A549 (cell line): ENCODE measurements at regions not wholly inside any gene's neighbourhood (a gene's known extent, or its start where the extent isn't known, plus 50 kb on each side); places are given as distances from the start of the nearest gene placed in this dataset.

Source experiments
- ATAC-seq, 2 experiments: fragments of 200-7000 bp in 1 of 2; fragments of >200 bp in 1 of 2; cut with Nextera tagmentation in 1 of 2; cut with Tn5 transposase in 1 of 2; 3 replicates each; pipeline versions ENCODE4 v1.8.0 to v1.9.1; 2018 to 2020; ENCODE audit warnings: mild to moderate bottlenecking in 1 of 2, moderate library complexity in 1 of 2
- CTCF ChIA-PET: fragments of 300-600 bp; sonication (Branson Sonifier 250); formaldehyde crosslinking; extraction: SDS; loops from one replicate; lab custom pipeline; 2021; ENCODE audit warnings: antibody characterized with exemption, inconsistent platforms; lab: Yijun Ruan, JAX
- POLR2A ChIA-PET: fragments of 350-600 bp; formaldehyde crosslinking; extraction: SDS; loops from one replicate; lab custom pipeline; 2021; ENCODE audit warnings: antibody characterized with exemption, inconsistent platforms; lab: Yijun Ruan, JAX
- DNase-seq, 2 experiments: peaks; one replicate each; pipeline versions ENCODE4 v3.0.0 to v3.0.0-alpha.2; 2011 to 2016; ENCODE audit warnings: low read depth in 1 of 2, low spot score in 1 of 2
- FAIRE-seq: peaks from 2 replicates; lab custom pipeline; 2011; peaks lifted over from hg19 to GRCh38; lab: Jason Lieb, UNC
- H3K27ac ChIP-seq, 2 experiments: fragments of >200 bp; sonication (Bioruptor Twin); formaldehyde crosslinking; 3 replicates each; pipeline ENCODE4 v1.5.1; 2016 to 2017
- H3K4me1 ChIP-seq: fragments of >200 bp; sonication (Bioruptor Twin); formaldehyde crosslinking; 3 replicates; pipeline ENCODE4 v1.6.1; 2016
- H3K4me2 ChIP-seq: fragments of >200 bp; sonication (Bioruptor Twin); formaldehyde crosslinking; 3 replicates; pipeline ENCODE4 v1.6.1; 2016
- H3K4me3 ChIP-seq: fragments of >200 bp; sonication (Bioruptor Twin); formaldehyde crosslinking; 3 replicates; pipeline ENCODE4 v1.5.1; 2016
- H3K9me3 ChIP-seq: fragments of >200 bp; sonication (Bioruptor Twin); formaldehyde crosslinking; 3 replicates; pipeline ENCODE4 v1.6.1; 2016
- BHLHE40 ChIP-seq: IDR thresholded peaks from 2 replicates; pipeline ENCODE4 v1.6.1; 2012; ENCODE audit warnings: low read depth, low read length, inconsistent platforms
- CBX2 ChIP-seq: fragments of 200-600 bp; sonication (generic); IDR thresholded peaks from 2 replicates; pipeline ENCODE4 v1.6.1; 2016; ENCODE audit warnings: low read depth, mild to moderate bottlenecking, borderline replicate concordance
- EHF ChIP-seq: fragments of 250-450 bp; sonication (Bioruptor Pico); IDR thresholded peaks from 2 replicates; pipeline ENCODE4 v1.5.0; 2020; ENCODE audit warnings: mild to moderate bottlenecking
- EHMT2 ChIP-seq: fragments of 200-600 bp; sonication (generic); IDR thresholded peaks from 2 replicates; pipeline ENCODE4 v1.6.1; 2016; ENCODE audit warnings: antibody characterized with exemption, low read depth, mild to moderate bottlenecking, moderate library complexity
- EP300 ChIP-seq, 2 experiments: fragments of >200 bp; sonication (Bioruptor Twin); formaldehyde crosslinking; IDR thresholded peaks; 2 replicates in 1 of 2; 3 replicates in 1 of 2; pipeline ENCODE4 v1.6.1; 2016 to 2017
- FOSB ChIP-seq: fragments of 250-450 bp; sonication (Bioruptor Pico); IDR thresholded peaks from 2 replicates; pipeline ENCODE4 v1.5.0; 2020; ENCODE audit warnings: mild to moderate bottlenecking, moderate library complexity
- FOXS1 ChIP-seq: fragments of 250-450 bp; sonication (Bioruptor Pico); IDR thresholded peaks from 2 replicates; pipeline ENCODE4 v1.5.0; 2020; ENCODE audit warnings: mild to moderate bottlenecking, moderate library complexity
- GATA3 ChIP-seq: IDR thresholded peaks from 2 replicates; pipeline ENCODE4 v1.6.1; 2012; ENCODE audit warnings: borderline replicate concordance
- HDAC2 ChIP-seq: fragments of 200-600 bp; sonication (generic); IDR thresholded peaks from 2 replicates; pipeline ENCODE4 v1.6.1; 2016
- HOXA7 ChIP-seq: fragments of 250-450 bp; sonication (Bioruptor Pico); IDR thresholded peaks from 2 replicates; pipeline ENCODE4 v1.5.0; 2020; ENCODE audit warnings: mild to moderate bottlenecking, moderate library complexity
- HOXB13 ChIP-seq: fragments of 250-450 bp; sonication (Bioruptor Pico); IDR thresholded peaks from 2 replicates; pipeline ENCODE4 v1.5.0; 2020; ENCODE audit warnings: low read depth, mild to moderate bottlenecking, moderate library complexity
- JUN ChIP-seq, 2 experiments: fragments of >200 bp; sonication (Bioruptor Twin); formaldehyde crosslinking; IDR thresholded peaks; 2 replicates in 1 of 2; 3 replicates in 1 of 2; pipeline ENCODE4 v1.6.1; 2016 to 2017
- KDM1A ChIP-seq: fragments of 200-600 bp; sonication (generic); IDR thresholded peaks from 2 replicates; pipeline ENCODE4 v1.6.1; 2016; ENCODE audit warnings: low read depth, mild to moderate bottlenecking
- MAFK ChIP-seq: fragments of 450-650 bp; IDR thresholded peaks from 2 replicates; pipeline ENCODE4 v1.6.1; 2014; ENCODE audit not compliant: partially characterized antibody
- MAZ ChIP-seq: fragments of 150-350 bp; IDR thresholded peaks from 2 replicates; pipeline ENCODE4 v1.6.1; 2014; ENCODE audit warnings: antibody characterized with exemption, low read depth, low read length, borderline replicate concordance
- NFE2L2 ChIP-seq: fragments of 150-350 bp; conservative IDR thresholded peaks from 2 replicates; pipeline ENCODE4 v1.6.1; 2014; ENCODE audit warnings: low read length
- NPAS2 ChIP-seq: fragments of 250-450 bp; sonication (Bioruptor Pico); IDR thresholded peaks from 2 replicates; pipeline ENCODE4 v1.8.0; 2022; ENCODE audit warnings: mild to moderate bottlenecking, moderate library complexity, borderline replicate concordance
- NR3C1 ChIP-seq: fragments of >200 bp; sonication (Bioruptor Twin); formaldehyde crosslinking; IDR thresholded peaks from 3 replicates; pipeline ENCODE4 v1.6.1; 2017
- PHF8 ChIP-seq: fragments of 200-600 bp; sonication (generic); IDR thresholded peaks from 2 replicates; pipeline ENCODE4 v1.6.1; 2016; ENCODE audit warnings: low read depth, mild to moderate bottlenecking, antibody characterized with exemption, moderate library complexity, borderline replicate concordance
- POLR2AphosphoS2 ChIP-seq: conservative IDR thresholded peaks from 2 replicates; pipeline ENCODE4 v1.6.1; 2012; ENCODE audit warnings: low read length, improper control_type of control experiment, inconsistent platforms
- RARB ChIP-seq: fragments of 250-450 bp; sonication (Bioruptor Pico); IDR thresholded peaks from 2 replicates; pipeline ENCODE4 v1.8.0; 2021; ENCODE audit warnings: mild to moderate bottlenecking, moderate library complexity
- RFX5 ChIP-seq: fragments of 450-650 bp; IDR thresholded peaks from 2 replicates; pipeline ENCODE4 v1.7.1; 2014; ENCODE audit warnings: antibody characterized with exemption, mild to moderate bottlenecking, moderate library complexity
- RNF2 ChIP-seq: fragments of 200-600 bp; sonication (generic); IDR thresholded peaks from 2 replicates; pipeline ENCODE4 v1.6.1; 2016; ENCODE audit warnings: low read depth, mild to moderate bottlenecking, antibody characterized with exemption, moderate library complexity, borderline replicate concordance
- SMC3 ChIP-seq: fragments of >200 bp; sonication (Bioruptor Twin); formaldehyde crosslinking; IDR thresholded peaks from 3 replicates; pipeline ENCODE4 v1.6.1; 2018; ENCODE audit warnings: inconsistent platforms
- TFCP2L1 ChIP-seq: fragments of 250-450 bp; sonication (Bioruptor Pico); IDR thresholded peaks from 2 replicates; pipeline ENCODE4 v1.5.0; 2021; ENCODE audit warnings: mild to moderate bottlenecking
- ZC3H11A ChIP-seq: fragments of 450-650 bp; IDR thresholded peaks from 2 replicates; pipeline ENCODE4 v1.6.1; 2014; ENCODE audit warnings: antibody characterized with exemption, mild to moderate bottlenecking
- ZFP36 ChIP-seq: fragments of 450-650 bp; IDR thresholded peaks from 2 replicates; pipeline ENCODE4 v1.6.1; 2014; ENCODE audit warnings: borderline replicate concordance; ENCODE audit not compliant: partially characterized antibody
- WGBS: methylation state at CpG from one replicate; pipeline ENCODE4 v1.1.6; 2017; ENCODE audit errors: missing lambda C conversion rate; 5-methylcytosine and 5-hydroxymethylcytosine counted together
- TF ChIP-seq, protein P1 (sequence below): IDR thresholded peaks from 2 replicates; pipeline ENCODE4 v1.6.1; 2012
- TF ChIP-seq, protein P2 (sequence below): fragments of 150-350 bp; IDR thresholded peaks from 2 replicates; pipeline ENCODE4 v1.6.1; 2014; ENCODE audit warnings: low read depth, mild to moderate bottlenecking, low read length
- TF ChIP-seq, protein P3 (sequence below): fragments of >200 bp; sonication (Bioruptor Twin); formaldehyde crosslinking; IDR thresholded peaks from 3 replicates; pipeline ENCODE4 v1.6.1; 2016
- TF ChIP-seq, protein P4 (sequence below): fragments of 200-600 bp; sonication (generic); IDR thresholded peaks from 2 replicates; pipeline ENCODE4 v1.6.1; 2016; ENCODE audit warnings: antibody characterized with exemption, mild to moderate bottlenecking, moderate library complexity

DNA sequence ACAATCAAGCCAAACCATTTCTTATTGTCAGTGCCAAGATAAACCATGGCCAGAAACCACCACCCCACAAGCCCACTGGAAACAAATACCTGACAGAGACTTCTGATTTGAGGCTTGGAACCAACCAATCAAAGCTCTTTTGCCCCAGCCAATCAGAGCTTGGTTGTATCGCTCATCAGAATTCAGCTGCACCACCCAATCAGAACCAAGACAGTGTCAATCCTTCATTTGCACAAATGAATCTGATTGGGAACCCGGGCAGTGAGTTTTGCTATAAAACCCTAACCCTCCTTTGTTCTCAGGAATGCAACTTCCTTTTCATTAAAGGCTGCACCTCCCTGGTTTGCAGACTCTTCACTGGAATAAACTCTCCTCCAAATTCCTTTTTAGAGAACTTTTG, 87.4 kb downstream of the ELAPOR2 start:
- Histone ChIP-seq H3K9me3 (no peaks in the 10 kb centered on the region), H3K4me3 (no peak overlapping the region), H3K4me2 (no peak overlapping the region), H3K4me1 (no peaks in the 10 kb centered on the region), H3K27ac (no peak overlapping the region)
- ATAC-seq (no peak), FAIRE-seq (no peak), DNase-seq (peak in 1 of 2 experiments; percentile 2)
- 23% methylated on average over 2 of the region's 2 CpGs for WGBS
- POLR2A ChIA-PET, result no interaction called here
- TF ChIP-seq ZFP36 (no peak), SMC3 (no peak), POLR2AphosphoS2 (no peak), ZC3H11A (no peak), HOXB13 (CRISPR knock-in tag) (no peak), RNF2 (no peak), EP300 (IDR thresholded peaks at IDR 0.05) (no peak), CBX2 (no peak), EHF (CRISPR knock-in tag) (no peak), RFX5 (no peak), MAZ (no peak)
- TF ChIP-seq, protein P1, sequence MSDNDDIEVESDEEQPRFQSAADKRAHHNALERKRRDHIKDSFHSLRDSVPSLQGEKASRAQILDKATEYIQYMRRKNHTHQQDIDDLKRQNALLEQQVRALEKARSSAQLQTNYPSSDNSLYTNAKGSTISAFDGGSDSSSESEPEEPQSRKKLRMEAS, result no peak
- TF ChIP-seq, protein P2, sequence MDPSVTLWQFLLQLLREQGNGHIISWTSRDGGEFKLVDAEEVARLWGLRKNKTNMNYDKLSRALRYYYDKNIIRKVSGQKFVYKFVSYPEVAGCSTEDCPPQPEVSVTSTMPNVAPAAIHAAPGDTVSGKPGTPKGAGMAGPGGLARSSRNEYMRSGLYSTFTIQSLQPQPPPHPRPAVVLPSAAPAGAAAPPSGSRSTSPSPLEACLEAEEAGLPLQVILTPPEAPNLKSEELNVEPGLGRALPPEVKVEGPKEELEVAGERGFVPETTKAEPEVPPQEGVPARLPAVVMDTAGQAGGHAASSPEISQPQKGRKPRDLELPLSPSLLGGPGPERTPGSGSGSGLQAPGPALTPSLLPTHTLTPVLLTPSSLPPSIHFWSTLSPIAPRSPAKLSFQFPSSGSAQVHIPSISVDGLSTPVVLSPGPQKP, result no peak
- CTCF ChIA-PET, result interaction anchor here (2.5 kb wide), 1 partner anchor 176 kb away, joined by 7 read pairs; no protein-coding TSS in a partner anchor

DNA sequence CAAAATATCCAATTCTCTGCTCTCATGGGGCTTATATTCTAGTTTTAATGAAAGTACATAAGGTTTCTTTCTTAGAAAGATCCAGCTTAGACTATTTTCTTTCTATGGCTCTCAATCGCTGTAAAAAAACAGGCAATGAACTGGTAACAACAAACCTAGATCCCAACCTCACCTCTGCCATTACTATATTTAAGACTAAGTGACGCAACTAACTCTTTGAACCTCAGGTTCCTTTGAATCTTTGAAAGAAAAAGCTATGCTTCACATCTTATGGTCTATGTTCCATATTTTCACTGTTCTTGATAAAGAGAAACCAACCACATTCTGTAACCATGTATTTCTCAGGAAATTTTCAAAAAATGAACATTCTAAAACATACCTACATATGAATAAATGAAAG, 88.5 kb downstream of the ELAPOR2 start:
- Histone ChIP-seq H3K27ac (no peak overlapping the region), H3K9me3 (no peaks in the 10 kb centered on the region), H3K4me3 (no peak overlapping the region), H3K4me2 (no peak overlapping the region), H3K4me1 (no peaks in the 10 kb centered on the region)
- ChIA-PET POLR2A (interaction anchor here (1.2 kb wide), 1 partner anchor 181 kb away, joined by 3 read pairs; the partner anchor contains the start of gene DMTF1), CTCF (interaction anchor here (2.5 kb wide), 1 partner anchor 178 kb away, joined by 7 read pairs; no protein-coding TSS in a partner anchor)
- 8% methylated on average over 2 of the region's 2 CpGs for WGBS
- TF ChIP-seq SMC3, result no peak
- no peak for TF ChIP-seq HDAC2
- TF ChIP-seq HOXB13 (CRISPR knock-in tag), result no peak
- no peak for TF ChIP-seq EP300 (IDR thresholded peaks at IDR 0.05)
- no peak for TF ChIP-seq ZC3H11A
- no peak for TF ChIP-seq EHMT2
- no peak for TF ChIP-seq PHF8
- TF ChIP-seq RARB (CRISPR knock-in tag), result no peak
- TF ChIP-seq EHF (CRISPR knock-in tag), result no peak
- TF ChIP-seq, protein P3, sequence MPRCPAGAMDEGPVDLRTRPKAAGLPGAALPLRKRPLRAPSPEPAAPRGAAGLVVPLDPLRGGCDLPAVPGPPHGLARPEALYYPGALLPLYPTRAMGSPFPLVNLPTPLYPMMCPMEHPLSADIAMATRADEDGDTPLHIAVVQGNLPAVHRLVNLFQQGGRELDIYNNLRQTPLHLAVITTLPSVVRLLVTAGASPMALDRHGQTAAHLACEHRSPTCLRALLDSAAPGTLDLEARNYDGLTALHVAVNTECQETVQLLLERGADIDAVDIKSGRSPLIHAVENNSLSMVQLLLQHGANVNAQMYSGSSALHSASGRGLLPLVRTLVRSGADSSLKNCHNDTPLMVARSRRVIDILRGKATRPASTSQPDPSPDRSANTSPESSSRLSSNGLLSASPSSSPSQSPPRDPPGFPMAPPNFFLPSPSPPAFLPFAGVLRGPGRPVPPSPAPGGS, result no peak
- TF ChIP-seq TFCP2L1 (CRISPR knock-in tag), result no peak
- TF ChIP-seq BHLHE40, result no peak
- DNase-seq, result no peak
- FAIRE-seq, result no peak
- ATAC-seq, result no peak

DNA sequence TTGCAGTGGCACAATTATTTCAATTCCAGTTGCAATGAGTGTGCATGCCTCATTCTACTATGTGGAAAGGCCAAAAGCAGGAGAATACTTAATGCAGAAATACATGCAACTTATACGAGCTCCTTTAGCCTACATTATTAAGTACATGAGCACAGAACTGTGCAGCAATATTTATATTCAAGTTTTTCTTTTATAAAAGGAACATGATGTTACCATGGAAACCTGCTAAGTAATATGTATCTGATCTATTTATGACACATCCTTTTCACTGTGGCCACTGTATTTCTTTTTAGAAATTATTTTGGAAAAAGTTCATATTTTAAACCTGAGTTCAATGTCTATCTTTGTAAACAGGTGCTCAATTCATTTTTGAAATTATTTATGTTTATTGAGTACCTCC, 88.9 kb downstream of the ELAPOR2 start:
- no peak overlapping the region for H3K4me3 ChIP-seq
- no peaks in the 10 kb centered on the region for H3K4me1 ChIP-seq
- no peak overlapping the region for H3K4me2 ChIP-seq
- 3% methylated on average over 1 of the region's 1 CpG for WGBS
- TF ChIP-seq FOSB (CRISPR knock-in tag) (no peak), NFE2L2 (no peak), ZC3H11A (no peak), TFCP2L1 (CRISPR knock-in tag) (no peak), POLR2AphosphoS2 (no peak), JUN (IDR thresholded peaks at IDR 0.05) (no peak), RARB (CRISPR knock-in tag) (no peak), GATA3 (no peak), EHMT2 (no peak), FOXS1 (CRISPR knock-in tag) (no peak), NPAS2 (CRISPR knock-in tag) (no peak), KDM1A (no peak), NR3C1 (no peak), MAFK (no peak), HOXA7 (no peak)
- TF ChIP-seq, protein P4, sequence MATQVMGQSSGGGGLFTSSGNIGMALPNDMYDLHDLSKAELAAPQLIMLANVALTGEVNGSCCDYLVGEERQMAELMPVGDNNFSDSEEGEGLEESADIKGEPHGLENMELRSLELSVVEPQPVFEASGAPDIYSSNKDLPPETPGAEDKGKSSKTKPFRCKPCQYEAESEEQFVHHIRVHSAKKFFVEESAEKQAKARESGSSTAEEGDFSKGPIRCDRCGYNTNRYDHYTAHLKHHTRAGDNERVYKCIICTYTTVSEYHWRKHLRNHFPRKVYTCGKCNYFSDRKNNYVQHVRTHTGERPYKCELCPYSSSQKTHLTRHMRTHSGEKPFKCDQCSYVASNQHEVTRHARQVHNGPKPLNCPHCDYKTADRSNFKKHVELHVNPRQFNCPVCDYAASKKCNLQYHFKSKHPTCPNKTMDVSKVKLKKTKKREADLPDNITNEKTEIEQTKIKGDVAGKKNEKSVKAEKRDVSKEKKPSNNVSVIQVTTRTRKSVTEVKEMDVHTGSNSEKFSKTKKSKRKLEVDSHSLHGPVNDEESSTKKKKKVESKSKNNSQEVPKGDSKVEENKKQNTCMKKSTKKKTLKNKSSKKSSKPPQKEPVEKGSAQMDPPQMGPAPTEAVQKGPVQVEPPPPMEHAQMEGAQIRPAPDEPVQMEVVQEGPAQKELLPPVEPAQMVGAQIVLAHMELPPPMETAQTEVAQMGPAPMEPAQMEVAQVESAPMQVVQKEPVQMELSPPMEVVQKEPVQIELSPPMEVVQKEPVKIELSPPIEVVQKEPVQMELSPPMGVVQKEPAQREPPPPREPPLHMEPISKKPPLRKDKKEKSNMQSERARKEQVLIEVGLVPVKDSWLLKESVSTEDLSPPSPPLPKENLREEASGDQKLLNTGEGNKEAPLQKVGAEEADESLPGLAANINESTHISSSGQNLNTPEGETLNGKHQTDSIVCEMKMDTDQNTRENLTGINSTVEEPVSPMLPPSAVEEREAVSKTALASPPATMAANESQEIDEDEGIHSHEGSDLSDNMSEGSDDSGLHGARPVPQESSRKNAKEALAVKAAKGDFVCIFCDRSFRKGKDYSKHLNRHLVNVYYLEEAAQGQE, result no peak
- FAIRE-seq (no peak), DNase-seq (no peak), ATAC-seq (no peak)
- H3K9me3 ChIP-seq, result no peaks in the 10 kb centered on the region
- POLR2A ChIA-PET, result interaction anchor here (1.2 kb wide), 1 partner anchor 182 kb away, joined by 3 read pairs; the partner anchor contains the start of gene DMTF1
- CTCF ChIA-PET, result no interaction called here
- no peak overlapping the region for H3K27ac ChIP-seq
